Caco-2 (cell line): ENCODE measurements at regions not wholly inside any gene's neighbourhood (a gene's known extent, or its start where the extent isn't known, plus 50 kb on each side); places are given as distances from the start of the nearest gene placed in this dataset.

ENCODE experiments used
- BruUV-seq: library from RNA; stranded (reverse); fragments of 400-500 nt; replicated peaks from 2 replicates; lab custom pipeline; 2021; lab: Mats Ljungman, UMichigan
- CTCF ChIA-PET: fragments of 300-600 bp; sonication (Branson Sonifier 250); formaldehyde crosslinking; loops from one replicate; lab custom pipeline; 2022; ENCODE audit warnings: antibody characterized with exemption; lab: Charles Lee
- POLR2A ChIA-PET: fragments of 300-600 bp; sonication (Branson Sonifier 250); formaldehyde crosslinking; loops from one replicate; lab custom pipeline; 2022; ENCODE audit warnings: antibody characterized with exemption; lab: Charles Lee
- DNase-seq, 2 experiments: peaks; one replicate each; pipeline versions ENCODE4 v3.0.0 to v3.0.0-alpha.2; 2020 to 2022
- H3K27me3 ChIP-seq: replicated peaks from 2 replicates; pipeline ENCODE4 v1.6.0; 2011; ENCODE audit warnings: low read length; ENCODE audit not compliant: control insufficient read depth, insufficient read depth
- H3K36me3 ChIP-seq: 2 replicates; pipeline ENCODE4 v1.5.1; 2011; ENCODE audit warnings: low read length; ENCODE audit not compliant: control insufficient read depth, insufficient read depth
- H3K4me1 ChIP-seq: fragments of 250-450 bp; sonication (Bioruptor Pico); 2 replicates; pipeline ENCODE4 v1.5.1; 2020; ENCODE audit warnings: mild to moderate bottlenecking
- H3K4me3 ChIP-seq: 2 replicates; pipeline ENCODE4 v1.5.1; 2011; ENCODE audit warnings: low read depth, mild to moderate bottlenecking, control low read depth, low read length
- H3K9me3 ChIP-seq: fragments of 250-450 bp; sonication (Bioruptor Pico); 2 replicates; pipeline ENCODE4 v1.5.1; 2020; ENCODE audit warnings: mild to moderate bottlenecking, moderate library complexity
- H3K27ac Mint-ChIP-seq: one replicate; pipeline ENCODE4 v1.8.0; 2022; ENCODE audit warnings: mixed read lengths; ENCODE audit not compliant: unreplicated experiment
- H3K27me3 Mint-ChIP-seq: one replicate; pipeline ENCODE4 v1.8.0; 2022; ENCODE audit warnings: mixed read lengths; ENCODE audit not compliant: insufficient read depth, unreplicated experiment
- H3K36me3 Mint-ChIP-seq: one replicate; pipeline ENCODE4 v1.8.0; 2022; ENCODE audit warnings: mild to moderate bottlenecking, mixed read lengths; ENCODE audit not compliant: insufficient read depth, unreplicated experiment
- H3K4me1 Mint-ChIP-seq: one replicate; pipeline ENCODE4 v1.8.0; 2022; ENCODE audit warnings: low read depth, mixed read lengths; ENCODE audit not compliant: unreplicated experiment
- H3K4me3 Mint-ChIP-seq: one replicate; pipeline ENCODE4 v1.8.0; 2022; ENCODE audit warnings: mild to moderate bottlenecking, moderate library complexity, mixed read lengths; ENCODE audit not compliant: unreplicated experiment
- H3K9me3 Mint-ChIP-seq: one replicate; pipeline ENCODE4 v1.8.0; 2022; ENCODE audit warnings: mixed read lengths; ENCODE audit not compliant: unreplicated experiment
- intact Hi-C: fragments of 100-400 bp; cut with micrococcal nuclease; formaldehyde crosslinking; loops from one replicate; pipeline ENCODE4 v1.10.0; 2022; ENCODE audit not compliant: unreplicated experiment
- TF ChIP-seq, protein P1 (sequence below), 2 experiments: fragments of 200-600 bp in 1 of 2; IDR thresholded peaks; 1 replicate in 1 of 2; 2 replicates in 1 of 2; pipeline versions ENCODE4 v1.5.1 to v1.8.0; 2011 to 2022; ENCODE audit warnings: antibody characterized with exemption in 1 of 2, control low read depth in 1 of 2, inconsistent platforms in 1 of 2, low read depth in 1 of 2, low read length in 1 of 2, mild to moderate bottlenecking in 1 of 2, moderate library complexity in 1 of 2; ENCODE audit not compliant: insufficient read depth in 1 of 2, severe bottlenecking in 1 of 2, unreplicated experiment in 1 of 2

DNA sequence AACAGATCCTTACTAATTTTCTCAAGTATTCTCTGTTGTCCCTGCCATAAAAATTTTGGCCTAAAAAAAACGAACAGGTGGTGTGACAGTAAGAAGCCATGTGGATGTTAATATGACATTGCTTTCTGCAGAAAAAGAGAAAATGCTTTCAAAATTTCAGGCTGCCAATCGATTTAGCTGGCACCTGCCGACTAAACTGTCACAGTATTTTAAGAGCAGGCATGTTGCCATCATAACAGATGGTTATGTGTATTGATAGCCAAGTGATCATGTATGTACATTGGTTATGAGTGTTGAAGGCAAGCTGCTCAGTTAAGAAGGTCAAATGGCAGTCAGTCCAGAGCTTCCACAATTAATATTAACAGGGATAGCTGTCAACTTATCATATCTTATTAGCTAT is 1017.0 kb downstream of the MRPL39 start:
- no peak overlapping the region for H3K27ac Mint-ChIP-seq
- Histone ChIP-seq H3K4me3 (no peak overlapping the region), H3K9me3 (no peaks in the 10 kb centered on the region), H3K36me3 (no peaks in the 10 kb centered on the region), H3K27me3 (no peaks in the 10 kb centered on the region), H3K4me1 (no peaks in the 10 kb centered on the region)
- ChIA-PET POLR2A (no interaction called here), CTCF (no interaction called here)
- BruUV-seq = no TSS peak
- peaks cover 11% of the 10 kb centered on the region for H3K9me3 Mint-ChIP-seq
- no peaks in the 10 kb centered on the region for H3K36me3 Mint-ChIP-seq
- intact Hi-C loops = no loop called here
- H3K4me1 Mint-ChIP-seq = no peaks in the 10 kb centered on the region
- no peak overlapping the region for H3K4me3 Mint-ChIP-seq
- no peak for DNase-seq
- H3K27me3 Mint-ChIP-seq = no peaks in the 10 kb centered on the region
- TF ChIP-seq, protein P1, sequence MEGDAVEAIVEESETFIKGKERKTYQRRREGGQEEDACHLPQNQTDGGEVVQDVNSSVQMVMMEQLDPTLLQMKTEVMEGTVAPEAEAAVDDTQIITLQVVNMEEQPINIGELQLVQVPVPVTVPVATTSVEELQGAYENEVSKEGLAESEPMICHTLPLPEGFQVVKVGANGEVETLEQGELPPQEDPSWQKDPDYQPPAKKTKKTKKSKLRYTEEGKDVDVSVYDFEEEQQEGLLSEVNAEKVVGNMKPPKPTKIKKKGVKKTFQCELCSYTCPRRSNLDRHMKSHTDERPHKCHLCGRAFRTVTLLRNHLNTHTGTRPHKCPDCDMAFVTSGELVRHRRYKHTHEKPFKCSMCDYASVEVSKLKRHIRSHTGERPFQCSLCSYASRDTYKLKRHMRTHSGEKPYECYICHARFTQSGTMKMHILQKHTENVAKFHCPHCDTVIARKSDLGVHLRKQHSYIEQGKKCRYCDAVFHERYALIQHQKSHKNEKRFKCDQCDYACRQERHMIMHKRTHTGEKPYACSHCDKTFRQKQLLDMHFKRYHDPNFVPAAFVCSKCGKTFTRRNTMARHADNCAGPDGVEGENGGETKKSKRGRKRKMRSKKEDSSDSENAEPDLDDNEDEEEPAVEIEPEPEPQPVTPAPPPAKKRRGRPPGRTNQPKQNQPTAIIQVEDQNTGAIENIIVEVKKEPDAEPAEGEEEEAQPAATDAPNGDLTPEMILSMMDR (IDR thresholded peaks at IDR 0.05; ENCODE audit: insufficient read depth in 1 of 2, low read depth in 1 of 2, low read length in 1 of 2, severe bottlenecking in 1 of 2, unreplicated experiment in 1 of 2) = no peak

DNA sequence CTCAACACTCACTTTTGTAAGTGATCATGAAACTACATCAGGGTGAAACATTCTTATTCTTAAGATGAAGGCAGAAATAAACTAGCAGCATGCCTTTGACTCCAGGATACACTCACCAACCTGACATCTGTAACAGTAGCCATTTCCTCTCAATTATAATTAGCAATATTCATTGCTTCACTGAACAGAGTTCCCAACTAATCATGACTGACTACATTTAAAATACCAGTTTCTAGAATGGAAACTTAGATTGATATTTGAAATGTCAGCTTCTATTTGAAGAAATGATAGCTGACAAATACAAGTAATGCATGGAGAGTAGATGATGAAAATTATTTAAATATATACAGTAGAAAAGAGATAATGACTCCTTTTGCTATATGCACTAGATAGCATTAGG is 1023.8 kb downstream of the MRPL39 start:
- TF ChIP-seq, protein P1 (IDR thresholded peaks at IDR 0.05; ENCODE audit: insufficient read depth in 1 of 2, low read depth in 1 of 2, low read length in 1 of 2, severe bottlenecking in 1 of 2, unreplicated experiment in 1 of 2) = no peak
- Mint-ChIP-seq H3K4me3 (no peak overlapping the region), H3K27ac (no peak overlapping the region), H3K36me3 (no peaks in the 10 kb centered on the region), H3K27me3 (no peaks in the 10 kb centered on the region), H3K4me1 (no peaks in the 10 kb centered on the region), H3K9me3 (no peaks in the 10 kb centered on the region)
- POLR2A ChIA-PET = no interaction called here
- intact Hi-C loops = no loop called here
- Histone ChIP-seq H3K36me3 (no peaks in the 10 kb centered on the region), H3K27me3 (no peaks in the 10 kb centered on the region), H3K9me3 (no peaks in the 10 kb centered on the region), H3K4me1 (no peaks in the 10 kb centered on the region), H3K4me3 (no peak overlapping the region)
- DNase-seq = no peak
- BruUV-seq = no TSS peak
- CTCF ChIA-PET = no interaction called here

DNA sequence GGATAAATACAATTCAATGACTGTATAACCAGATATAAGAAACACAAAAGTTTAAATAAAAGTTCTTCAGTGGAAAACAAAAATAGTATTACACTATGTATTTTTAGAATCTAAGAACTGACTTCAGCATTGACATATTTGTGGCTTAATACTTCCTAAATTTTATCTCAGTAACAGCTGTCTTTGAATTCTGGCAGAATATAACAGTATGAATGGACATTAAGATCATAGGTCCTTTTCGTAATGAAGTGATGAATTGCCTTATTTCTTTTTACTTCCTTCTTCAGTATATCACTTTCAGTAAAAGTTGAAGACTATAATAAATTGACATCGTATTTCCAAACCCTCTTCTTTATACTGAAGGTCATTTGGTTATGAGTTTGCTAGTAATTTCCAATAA is 1030.0 kb downstream of the MRPL39 start:
- intact Hi-C loops = no loop called here
- Histone ChIP-seq H3K27me3 (no peaks in the 10 kb centered on the region), H3K9me3 (no peaks in the 10 kb centered on the region), H3K4me3 (no peak overlapping the region), H3K4me1 (no peaks in the 10 kb centered on the region), H3K36me3 (no peaks in the 10 kb centered on the region)
- POLR2A ChIA-PET = no interaction called here
- TF ChIP-seq, protein P1 (IDR thresholded peaks at IDR 0.05; ENCODE audit: insufficient read depth in 1 of 2, low read depth in 1 of 2, low read length in 1 of 2, severe bottlenecking in 1 of 2, unreplicated experiment in 1 of 2) = no peak
- H3K27ac Mint-ChIP-seq = no peak overlapping the region
- H3K4me1 Mint-ChIP-seq = no peaks in the 10 kb centered on the region
- CTCF ChIA-PET = no interaction called here
- H3K4me3 Mint-ChIP-seq = no peak overlapping the region
- H3K27me3 Mint-ChIP-seq = no peaks in the 10 kb centered on the region
- BruUV-seq = no TSS peak
- H3K36me3 Mint-ChIP-seq = no peaks in the 10 kb centered on the region
- no peak for DNase-seq
- H3K9me3 Mint-ChIP-seq = no peaks in the 10 kb centered on the region
